ENCODE measurements at regions not wholly inside any gene's neighbourhood (a gene's known extent, or its start where the extent isn't known, plus 50 kb on each side); places are given as distances from the start of the nearest gene placed in this dataset.

DNA sequence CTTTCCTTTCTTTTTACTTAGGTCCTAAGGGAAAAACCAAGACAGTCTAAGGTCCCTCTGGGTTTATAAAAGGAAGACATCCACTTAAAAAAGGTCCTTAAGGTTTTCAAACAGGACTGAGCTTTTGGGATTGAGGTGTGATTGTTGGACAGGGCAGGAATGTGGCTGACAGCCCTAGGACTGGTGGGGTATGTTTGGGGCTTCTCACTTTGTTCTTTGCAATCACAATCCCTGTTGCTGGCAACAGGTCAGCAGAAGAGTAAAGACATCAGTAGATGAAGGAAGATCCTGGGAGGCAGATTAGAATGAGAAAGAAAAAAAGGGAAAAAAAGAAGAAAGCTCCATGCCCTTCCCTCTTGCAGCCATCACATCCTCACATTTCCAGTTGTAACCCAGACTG, 101.4 kb upstream of the TARS1 start:
- TF ChIP-seq, protein P1, sequence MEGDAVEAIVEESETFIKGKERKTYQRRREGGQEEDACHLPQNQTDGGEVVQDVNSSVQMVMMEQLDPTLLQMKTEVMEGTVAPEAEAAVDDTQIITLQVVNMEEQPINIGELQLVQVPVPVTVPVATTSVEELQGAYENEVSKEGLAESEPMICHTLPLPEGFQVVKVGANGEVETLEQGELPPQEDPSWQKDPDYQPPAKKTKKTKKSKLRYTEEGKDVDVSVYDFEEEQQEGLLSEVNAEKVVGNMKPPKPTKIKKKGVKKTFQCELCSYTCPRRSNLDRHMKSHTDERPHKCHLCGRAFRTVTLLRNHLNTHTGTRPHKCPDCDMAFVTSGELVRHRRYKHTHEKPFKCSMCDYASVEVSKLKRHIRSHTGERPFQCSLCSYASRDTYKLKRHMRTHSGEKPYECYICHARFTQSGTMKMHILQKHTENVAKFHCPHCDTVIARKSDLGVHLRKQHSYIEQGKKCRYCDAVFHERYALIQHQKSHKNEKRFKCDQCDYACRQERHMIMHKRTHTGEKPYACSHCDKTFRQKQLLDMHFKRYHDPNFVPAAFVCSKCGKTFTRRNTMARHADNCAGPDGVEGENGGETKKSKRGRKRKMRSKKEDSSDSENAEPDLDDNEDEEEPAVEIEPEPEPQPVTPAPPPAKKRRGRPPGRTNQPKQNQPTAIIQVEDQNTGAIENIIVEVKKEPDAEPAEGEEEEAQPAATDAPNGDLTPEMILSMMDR (conservative IDR thresholded peaks at IDR 0.05 in 1 of 2, IDR thresholded peaks at IDR 0.05 in 1 of 2; ENCODE audit: extremely low read depth in 1 of 2, insufficient read depth in 1 of 2, low read depth in 1 of 2, low read length in 2 of 2) = no peak
- TF ChIP-seq EZH2 (IDR thresholded peaks at IDR 0.05; ENCODE audit: borderline replicate concordance, low read length) = no peak
